AG04450 (cell line): ENCODE measurements at regions not wholly inside any gene's neighbourhood (a gene's known extent, or its start where the extent isn't known, plus 50 kb on each side); places are given as distances from the start of the nearest gene placed in this dataset.

Source experiments
- CTCF ChIA-PET: fragments of 300-600, 350-600 bp; formaldehyde crosslinking; extraction: SDS; loops from one replicate; lab custom pipeline; 2022; ENCODE audit warnings: antibody characterized with exemption, inconsistent platforms; lab: Charles Lee
- POLR2A ChIA-PET: fragments of 350-600 bp; formaldehyde crosslinking; extraction: SDS; loops from one replicate; lab custom pipeline; 2021; ENCODE audit warnings: antibody characterized with exemption, inconsistent platforms; lab: Yijun Ruan, JAX
- DNase-seq: peaks from one replicate; pipeline ENCODE4 v3.0.0-alpha.2; 2011; ENCODE audit warnings: low read depth, low spot score
- H3K27ac ChIP-seq: one replicate; pipeline ENCODE4 v1.5.1; 2012; ENCODE audit warnings: low read depth, low read length, control low read depth
- H3K27me3 ChIP-seq: one replicate; pipeline ENCODE4 v1.6.0; 2012; ENCODE audit warnings: low read length; ENCODE audit not compliant: control insufficient read depth, insufficient read depth
- H3K4me3 ChIP-seq: 2 replicates; pipeline ENCODE4 v1.5.1; 2011; ENCODE audit warnings: mild to moderate bottlenecking, low read depth, low read length, control low read depth
- H3K9me3 ChIP-seq: 2 replicates; pipeline ENCODE4 v1.5.1; 2012; ENCODE audit warnings: low read length; ENCODE audit not compliant: control insufficient read depth, insufficient read depth
- CTCF ChIP-seq: IDR thresholded peaks from 2 replicates; pipeline ENCODE4 v1.5.1; 2011; ENCODE audit warnings: low read depth, low read length, control low read depth, inconsistent platforms

- Histone ChIP-seq H3K27ac (no peak overlapping the region), H3K4me3 (no peak overlapping the region), H3K9me3 (peaks cover 78% of the 10 kb centered on the region), H3K27me3 (no peaks in the 10 kb centered on the region)
- CTCF ChIA-PET: no interaction called here
- TF ChIP-seq CTCF: no peak
- POLR2A ChIA-PET: no interaction called here
- no peak for DNase-seq
Observed at GRCh38 chr6:167396659-167397490, 72.0 kb downstream of the TTLL2 start.

- no peaks in the 10 kb centered on the region for H3K27me3 ChIP-seq
- ChIA-PET CTCF (no interaction called here), POLR2A (no interaction called here)
- no peak for DNase-seq
- no peak overlapping the region for H3K27ac ChIP-seq
- no peak for TF ChIP-seq CTCF
- H3K9me3 ChIP-seq: peaks cover 81% of the 10 kb centered on the region
- H3K4me3 ChIP-seq: no peak overlapping the region
Observed at GRCh38 chr6:167397712-167398111, 72.8 kb downstream of the TTLL2 start.

- Histone ChIP-seq H3K27me3 (no peaks in the 10 kb centered on the region), H3K9me3 (peaks cover 78% of the 10 kb centered on the region), H3K27ac (no peak overlapping the region), H3K4me3 (no peak overlapping the region)
- DNase-seq: no peak
- POLR2A ChIA-PET: no interaction called here
- CTCF ChIA-PET: no interaction called here
- TF ChIP-seq CTCF: no peak
Observed at GRCh38 chr6:167398214-167399050, 73.5 kb downstream of the TTLL2 start.

GRCh38 chr6:167399051-167399387 lies 74.1 kb downstream of the TTLL2 start:
- CTCF ChIA-PET: no interaction called here
- H3K9me3 ChIP-seq: peaks cover 80% of the 10 kb centered on the region

More at GRCh38 chr6:167399051-167399387, 74.1 kb downstream of the TTLL2 start:
- TF ChIP-seq CTCF: no peak
- no peak overlapping the region for H3K27ac ChIP-seq
- no peak for DNase-seq
- H3K27me3 ChIP-seq: no peaks in the 10 kb centered on the region
- no peak overlapping the region for H3K4me3 ChIP-seq
- POLR2A ChIA-PET: no interaction called here
